ENCODE measurements at regions not wholly inside any gene's neighbourhood (a gene's known extent, or its start where the extent isn't known, plus 50 kb on each side); places are given as distances from the start of the nearest gene placed in this dataset.
"Not testable (repeated sequence)": the region's sequence is repeated elsewhere in the genome, so short reads cannot be mapped to it uniquely, and the experiment has no call there.

GRCh38 chr7:96921771-96922170, 83.6 kb upstream of the DLX6 start:
- TF ChIP-seq ZNF302 (tag by site-specific recombination; IDR thresholded peaks at IDR 0.05; ENCODE audit: low read depth) (no peak), ZBTB17 (tag by site-specific recombination; IDR thresholded peaks at IDR 0.05) (no peak)
- H3K36me3 ChIP-seq (ENCODE audit: control insufficient read depth in 2 of 2, insufficient read depth in 1 of 2, low read length in 2 of 2), result no peaks in the 10 kb centered on the region
- CTCF ChIA-PET, result interaction anchor here (0.6 kb wide), 1 partner anchor 135 kb away, joined by 4 read pairs; no protein-coding TSS in a partner anchor
- H3K9me3 ChIP-seq (ENCODE audit: control insufficient read depth, insufficient read depth, low read depth, low read length), result no peaks in the 10 kb centered on the region
- no peak overlapping the region for H3K4me3 ChIP-seq (ENCODE audit: low read depth, low read length)
- no peaks in the 10 kb centered on the region for H3K4me1 ChIP-seq (ENCODE audit: control insufficient read depth, insufficient read depth, low read length)
- H3K27ac ChIP-seq (ENCODE audit: extremely low read depth, low read depth, low read length), result no peak overlapping the region
- POLR2A ChIA-PET, result no interaction called here

- CTCF ChIA-PET; H3K9me3 ChIP-seq (ENCODE audit: control insufficient read depth, insufficient read depth, low read depth, low read length); H3K36me3 ChIP-seq (ENCODE audit: control insufficient read depth in 2 of 2, insufficient read depth in 1 of 2, low read length in 2 of 2); H3K4me1 ChIP-seq (ENCODE audit: control insufficient read depth, insufficient read depth, low read length); POLR2A ChIA-PET; H3K4me3 ChIP-seq (ENCODE audit: low read depth, low read length); H3K27ac ChIP-seq (ENCODE audit: extremely low read depth, low read depth, low read length): not testable (repeated sequence)
These were observed 82.0 kb upstream of the DLX6 start for GRCh38 chr7:96923345-96923744.

GRCh38 chr7:96927131-96927530, 78.2 kb upstream of the DLX6 start:
- H3K4me1 ChIP-seq (ENCODE audit: control insufficient read depth, insufficient read depth, low read length), result no peaks in the 10 kb centered on the region

GRCh38 chr7:96928965-96929364, 76.4 kb upstream of the DLX6 start:
- POLR2A ChIA-PET, result no interaction called here
- Histone ChIP-seq H3K4me1 (ENCODE audit: control insufficient read depth, insufficient read depth, low read length) (no peaks in the 10 kb centered on the region), H3K4me3 (ENCODE audit: low read depth, low read length) (no peak overlapping the region), H3K36me3 (ENCODE audit: control insufficient read depth in 2 of 2, insufficient read depth in 1 of 2, low read length in 2 of 2) (no peaks in the 10 kb centered on the region), H3K9me3 (ENCODE audit: control insufficient read depth, insufficient read depth, low read depth, low read length) (no peaks in the 10 kb centered on the region), H3K27ac (ENCODE audit: extremely low read depth, low read depth, low read length) (no peak overlapping the region)
- CTCF ChIA-PET, result interaction anchor here (0.5 to 0.6 kb wide), 2 partner anchors 16 to 134 kb away, joined by 3 read pairs; no protein-coding TSS in a partner anchor
- no peak for TF ChIP-seq ZNF169 (tag by site-specific recombination; IDR thresholded peaks at IDR 0.05)
- TF ChIP-seq ZNF133 (tag by site-specific recombination; IDR thresholded peaks at IDR 0.05), result no peak
- TF ChIP-seq ZNF354C (tag by site-specific recombination; IDR thresholded peaks at IDR 0.05; ENCODE audit: borderline replicate concordance, low read depth), result no peak
- TF ChIP-seq ZSCAN16 (tag by site-specific recombination; IDR thresholded peaks at IDR 0.05), result no peak
- no peak for TF ChIP-seq YY2 (tag by site-specific recombination; IDR thresholded peaks at IDR 0.05)
- TF ChIP-seq ZNF16 (tag by site-specific recombination; IDR thresholded peaks at IDR 0.05; ENCODE audit: low read depth), result no peak
- TF ChIP-seq SCRT1 (tag by site-specific recombination; IDR thresholded peaks at IDR 0.05; ENCODE audit: borderline replicate concordance), result no peak
- no peak for TF ChIP-seq SALL2 (tag by site-specific recombination; IDR thresholded peaks at IDR 0.05; ENCODE audit: borderline replicate concordance)
- TF ChIP-seq ZBTB7A (tag by site-specific recombination; IDR thresholded peaks at IDR 0.05; ENCODE audit: low read depth), result no peak
- TF ChIP-seq ZBTB20 (tag by site-specific recombination; IDR thresholded peaks at IDR 0.05), result no peak
- TF ChIP-seq ZNF692 (tag by site-specific recombination; IDR thresholded peaks at IDR 0.05), result no peak
- no peak for TF ChIP-seq ZNF280C (tag by site-specific recombination; IDR thresholded peaks at IDR 0.05)
- TF ChIP-seq EGR2 (tag by site-specific recombination; IDR thresholded peaks at IDR 0.05; ENCODE audit: low read depth), result no peak
- TF ChIP-seq ZNF768 (tag by site-specific recombination; IDR thresholded peaks at IDR 0.05), result no peak
- no peak for TF ChIP-seq SP3 (tag by site-specific recombination; IDR thresholded peaks at IDR 0.05)
- no peak for TF ChIP-seq ZNF146 (tag by site-specific recombination; IDR thresholded peaks at IDR 0.05)
- TF ChIP-seq ZNF530 (tag by site-specific recombination; IDR thresholded peaks at IDR 0.05; ENCODE audit: low read depth), result no peak
- TF ChIP-seq IKZF3 (tag by site-specific recombination; IDR thresholded peaks at IDR 0.05), result no peak
- TF ChIP-seq TCF7L2 (IDR thresholded peaks at IDR 0.05; ENCODE audit: borderline replicate concordance, low read depth, low read length), result no peak

More at GRCh38 chr7:96927131-96927530, 78.2 kb upstream of the DLX6 start:
- ChIA-PET POLR2A (no interaction called here), CTCF (no interaction called here)
- TF ChIP-seq ZNF510 (tag by site-specific recombination; IDR thresholded peaks at IDR 0.05; ENCODE audit: insufficient replicate concordance) (no peak), ZNF785 (tag by site-specific recombination; IDR thresholded peaks at IDR 0.05) (no peak)
- Histone ChIP-seq H3K4me3 (ENCODE audit: low read depth, low read length) (no peak overlapping the region), H3K27ac (ENCODE audit: extremely low read depth, low read depth, low read length) (no peak overlapping the region), H3K36me3 (ENCODE audit: control insufficient read depth in 2 of 2, insufficient read depth in 1 of 2, low read length in 2 of 2) (no peaks in the 10 kb centered on the region), H3K9me3 (ENCODE audit: control insufficient read depth, insufficient read depth, low read depth, low read length) (no peaks in the 10 kb centered on the region)
